ENCODE measurements at regions not wholly inside any gene's neighbourhood (a gene's known extent, or its start where the extent isn't known, plus 50 kb on each side); places are given as distances from the start of the nearest gene placed in this dataset.

DNA sequence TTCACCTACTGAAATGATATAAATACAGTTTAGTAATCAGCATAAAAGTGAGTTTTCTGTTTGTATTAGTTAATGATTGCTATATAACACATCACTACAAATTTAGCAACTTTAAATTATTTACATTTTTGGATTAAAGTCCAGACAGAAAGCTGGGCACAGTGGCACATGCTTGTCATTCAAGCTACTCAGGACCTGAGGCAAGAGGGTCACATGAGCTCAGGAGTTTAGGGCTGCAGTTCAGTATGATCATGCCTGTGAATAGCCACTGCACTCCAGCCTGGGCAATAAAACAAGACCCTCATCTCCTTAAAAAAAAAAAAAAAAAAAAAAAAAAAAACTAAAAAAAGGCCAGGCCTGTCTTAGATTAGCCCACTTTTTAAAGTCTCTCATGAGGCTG is 273.6 kb upstream of the CTNND2 start:
- TF ChIP-seq, protein P1, sequence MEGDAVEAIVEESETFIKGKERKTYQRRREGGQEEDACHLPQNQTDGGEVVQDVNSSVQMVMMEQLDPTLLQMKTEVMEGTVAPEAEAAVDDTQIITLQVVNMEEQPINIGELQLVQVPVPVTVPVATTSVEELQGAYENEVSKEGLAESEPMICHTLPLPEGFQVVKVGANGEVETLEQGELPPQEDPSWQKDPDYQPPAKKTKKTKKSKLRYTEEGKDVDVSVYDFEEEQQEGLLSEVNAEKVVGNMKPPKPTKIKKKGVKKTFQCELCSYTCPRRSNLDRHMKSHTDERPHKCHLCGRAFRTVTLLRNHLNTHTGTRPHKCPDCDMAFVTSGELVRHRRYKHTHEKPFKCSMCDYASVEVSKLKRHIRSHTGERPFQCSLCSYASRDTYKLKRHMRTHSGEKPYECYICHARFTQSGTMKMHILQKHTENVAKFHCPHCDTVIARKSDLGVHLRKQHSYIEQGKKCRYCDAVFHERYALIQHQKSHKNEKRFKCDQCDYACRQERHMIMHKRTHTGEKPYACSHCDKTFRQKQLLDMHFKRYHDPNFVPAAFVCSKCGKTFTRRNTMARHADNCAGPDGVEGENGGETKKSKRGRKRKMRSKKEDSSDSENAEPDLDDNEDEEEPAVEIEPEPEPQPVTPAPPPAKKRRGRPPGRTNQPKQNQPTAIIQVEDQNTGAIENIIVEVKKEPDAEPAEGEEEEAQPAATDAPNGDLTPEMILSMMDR (IDR thresholded peaks at IDR 0.05 in 8 of 11, conservative IDR thresholded peaks at IDR 0.05 in 3 of 11): no peak
- TF ChIP-seq POLR2A (IDR thresholded peaks at IDR 0.05) (no peak), POLR2AphosphoS5 (IDR thresholded peaks at IDR 0.05) (no peak)
